WTC11 (cell line): ENCODE measurements at regions not wholly inside any gene's neighbourhood (a gene's known extent, or its start where the extent isn't known, plus 50 kb on each side); places are given as distances from the start of the nearest gene placed in this dataset.

Source experiments
- ATAC-seq: fragments of 200-7000 bp; cut with Tn5 transposase; 2 replicates; pipeline ENCODE4 v1.10.0; 2021; ENCODE audit warnings: mild to moderate bottlenecking, moderate library complexity
- CTCF ChIA-PET: fragments of 300-600 bp; sonication (Branson Sonifier 250); formaldehyde crosslinking; loops from one replicate; lab custom pipeline; 2021; ENCODE audit warnings: antibody characterized with exemption; lab: Charles Lee
- POLR2A ChIA-PET: fragments of 350-600 bp; sonication (Branson Sonifier 250); formaldehyde crosslinking; loops from one replicate; lab custom pipeline; 2021; ENCODE audit warnings: antibody characterized with exemption; lab: Charles Lee
- DNase-seq: peaks from one replicate; pipeline ENCODE4 v3.0.0; 2021; ENCODE audit warnings: low spot score
- H3K27ac Mint-ChIP-seq: 2 replicates; pipeline ENCODE4 v1.8.0; 2021; ENCODE audit warnings: mixed read lengths
- H3K27me3 Mint-ChIP-seq: 2 replicates; pipeline ENCODE4 v1.8.0; 2021; ENCODE audit warnings: low read depth, mild to moderate bottlenecking, moderate library complexity, mixed read lengths
- H3K36me3 Mint-ChIP-seq: 2 replicates; pipeline ENCODE4 v1.8.0; 2021; ENCODE audit warnings: mixed read lengths
- H3K4me1 Mint-ChIP-seq: 2 replicates; pipeline ENCODE4 v1.8.0; 2022; ENCODE audit warnings: mixed read lengths
- H3K4me3 Mint-ChIP-seq: 2 replicates; pipeline ENCODE4 v1.8.0; 2021; ENCODE audit warnings: mild to moderate bottlenecking, moderate library complexity, mixed read lengths
- H3K9me3 Mint-ChIP-seq: 2 replicates; pipeline ENCODE4 v1.8.0; 2021; ENCODE audit warnings: mixed read lengths
- ATF1 ChIP-seq: sonication (generic); formaldehyde crosslinking; IDR thresholded peaks from 2 replicates; pipeline ENCODE4 v1.8.1; 2023; ENCODE audit warnings: mild to moderate bottlenecking, moderate library complexity, missing genetic modification reagents
- ESRRA ChIP-seq: sonication (generic); formaldehyde crosslinking; IDR thresholded peaks from 2 replicates; pipeline ENCODE4 v1.8.1; 2022; ENCODE audit warnings: mild to moderate bottlenecking, missing genetic modification reagents, borderline replicate concordance
- HMGA2 ChIP-seq: fragments of 250-450 bp; sonication (Bioruptor Pico); IDR thresholded peaks from 2 replicates; pipeline ENCODE4 v1.4.0; 2021; ENCODE audit warnings: mild to moderate bottlenecking, moderate library complexity
- IRF2 ChIP-seq: sonication (generic); formaldehyde crosslinking; IDR thresholded peaks from 2 replicates; pipeline ENCODE4 v1.8.0; 2022; ENCODE audit warnings: low read depth, missing genetic modification reagents, borderline replicate concordance
- MXD4 ChIP-seq: fragments of 250-450 bp; sonication (Bioruptor Pico); IDR thresholded peaks from 2 replicates; pipeline ENCODE4 v1.8.0; 2021; ENCODE audit warnings: mild to moderate bottlenecking, moderate library complexity, borderline replicate concordance
- MYBL2 ChIP-seq: sonication (generic); formaldehyde crosslinking; IDR thresholded peaks from 2 replicates; pipeline ENCODE4 v1.8.1; 2023; ENCODE audit warnings: mild to moderate bottlenecking, moderate library complexity, missing genetic modification reagents
- TEAD1 ChIP-seq: sonication (generic); formaldehyde crosslinking; IDR thresholded peaks from 2 replicates; pipeline ENCODE4 v1.8.0; 2022; ENCODE audit warnings: mild to moderate bottlenecking, missing genetic modification reagents
- TEAD4 ChIP-seq: sonication (generic); formaldehyde crosslinking; IDR thresholded peaks from 2 replicates; pipeline ENCODE4 v1.8.0; 2022; ENCODE audit warnings: mild to moderate bottlenecking, missing genetic modification reagents
- ZNF232 ChIP-seq: sonication (generic); formaldehyde crosslinking; IDR thresholded peaks from 2 replicates; pipeline ENCODE4 v1.8.0; 2022; ENCODE audit warnings: mild to moderate bottlenecking, missing genetic modification reagents
- ZNF671 ChIP-seq: fragments of 250-450 bp; sonication (Bioruptor Pico); IDR thresholded peaks from 2 replicates; pipeline ENCODE4 v1.8.0; 2021; ENCODE audit warnings: mild to moderate bottlenecking
- TF ChIP-seq, protein P1 (sequence below): fragments of 200-600 bp; IDR thresholded peaks from 2 replicates; pipeline ENCODE4 v1.8.0; 2022; ENCODE audit warnings: antibody characterized with exemption
- TF ChIP-seq, protein P2 (sequence below): fragments of 250-450 bp; sonication (Bioruptor Pico); IDR thresholded peaks from 2 replicates; pipeline ENCODE4 v1.9.0; 2021; ENCODE audit warnings: moderate library complexity, mild to moderate bottlenecking, inconsistent platforms, borderline replicate concordance
- TF ChIP-seq, protein P3 (sequence below): fragments of 250-450 bp; sonication (Bioruptor Pico); IDR thresholded peaks from 2 replicates; pipeline ENCODE4 v1.9.0; 2021; ENCODE audit warnings: mild to moderate bottlenecking

DNA sequence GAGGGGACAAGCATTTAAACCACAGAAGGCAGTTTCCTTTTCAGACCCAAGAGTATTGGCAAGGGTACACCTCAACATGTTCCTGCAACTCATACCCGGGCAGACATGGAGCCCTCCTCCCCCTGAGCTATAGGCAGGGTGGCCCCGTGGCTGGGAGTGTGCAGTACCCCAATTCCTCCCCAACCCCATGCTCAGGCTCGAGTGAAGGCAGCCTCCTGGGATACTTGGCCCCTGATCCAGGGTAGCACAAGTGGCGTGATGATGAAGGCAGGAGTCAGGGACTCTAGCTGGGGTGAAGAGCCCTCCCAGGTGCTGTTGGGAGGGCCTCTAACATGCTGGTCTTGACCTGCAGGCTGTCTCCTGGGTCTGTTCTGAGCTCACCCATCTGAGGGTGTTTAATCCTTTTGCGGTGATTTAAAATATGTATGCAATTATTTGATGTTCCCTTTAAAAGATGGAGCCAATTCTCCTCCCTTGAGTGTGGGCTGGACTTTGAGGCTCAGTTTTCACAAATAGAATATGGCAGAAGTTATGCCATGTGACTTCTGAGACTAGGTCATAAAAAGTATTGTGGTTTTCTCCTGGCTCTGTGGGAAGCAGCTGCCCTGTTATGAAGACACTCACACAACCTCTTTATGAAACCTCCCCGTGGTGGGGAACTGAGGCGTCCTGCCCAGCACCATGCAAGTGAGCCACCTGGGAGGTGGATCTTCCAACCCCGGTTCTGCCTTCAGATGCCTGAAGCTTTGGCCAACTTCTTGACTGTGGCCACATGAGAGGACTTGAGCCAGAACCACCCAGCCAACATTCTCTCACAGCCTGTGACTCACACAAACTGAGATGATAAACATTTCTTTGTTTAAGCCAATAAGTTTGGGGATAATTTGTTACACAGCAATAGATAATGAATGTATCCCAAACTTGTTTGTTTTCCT is 54.7 kb upstream of the NECTIN1 start:
- Mint-ChIP-seq H3K27me3 (no peaks in the 10 kb centered on the region; the same call in 1 of the 2 replicates), H3K27ac (no peak overlapping the region), H3K9me3 (no peaks in the 10 kb centered on the region), H3K36me3 (no peaks in the 10 kb centered on the region), H3K4me3 (no peak overlapping the region), H3K4me1 (peaks cover 21% of the 10 kb centered on the region)
- CTCF ChIA-PET: interaction anchor here (1.1 to 1.7 kb wide), 2 partner anchors 54 to 445 kb away, joined by 3 to 4 read pairs; no protein-coding TSS in a partner anchor
- DNase-seq (no peak), ATAC-seq (no peak)
- TF ChIP-seq MXD4 (CRISPR knock-in tag) (no peak), IRF2 (CRISPR knock-in tag) (no peak), HMGA2 (CRISPR knock-in tag) (no peak), ZNF232 (CRISPR knock-in tag) (no peak), ATF1 (CRISPR knock-in tag) (no peak)
- TF ChIP-seq, protein P1, sequence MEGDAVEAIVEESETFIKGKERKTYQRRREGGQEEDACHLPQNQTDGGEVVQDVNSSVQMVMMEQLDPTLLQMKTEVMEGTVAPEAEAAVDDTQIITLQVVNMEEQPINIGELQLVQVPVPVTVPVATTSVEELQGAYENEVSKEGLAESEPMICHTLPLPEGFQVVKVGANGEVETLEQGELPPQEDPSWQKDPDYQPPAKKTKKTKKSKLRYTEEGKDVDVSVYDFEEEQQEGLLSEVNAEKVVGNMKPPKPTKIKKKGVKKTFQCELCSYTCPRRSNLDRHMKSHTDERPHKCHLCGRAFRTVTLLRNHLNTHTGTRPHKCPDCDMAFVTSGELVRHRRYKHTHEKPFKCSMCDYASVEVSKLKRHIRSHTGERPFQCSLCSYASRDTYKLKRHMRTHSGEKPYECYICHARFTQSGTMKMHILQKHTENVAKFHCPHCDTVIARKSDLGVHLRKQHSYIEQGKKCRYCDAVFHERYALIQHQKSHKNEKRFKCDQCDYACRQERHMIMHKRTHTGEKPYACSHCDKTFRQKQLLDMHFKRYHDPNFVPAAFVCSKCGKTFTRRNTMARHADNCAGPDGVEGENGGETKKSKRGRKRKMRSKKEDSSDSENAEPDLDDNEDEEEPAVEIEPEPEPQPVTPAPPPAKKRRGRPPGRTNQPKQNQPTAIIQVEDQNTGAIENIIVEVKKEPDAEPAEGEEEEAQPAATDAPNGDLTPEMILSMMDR: no peak
- TF ChIP-seq, protein P2, sequence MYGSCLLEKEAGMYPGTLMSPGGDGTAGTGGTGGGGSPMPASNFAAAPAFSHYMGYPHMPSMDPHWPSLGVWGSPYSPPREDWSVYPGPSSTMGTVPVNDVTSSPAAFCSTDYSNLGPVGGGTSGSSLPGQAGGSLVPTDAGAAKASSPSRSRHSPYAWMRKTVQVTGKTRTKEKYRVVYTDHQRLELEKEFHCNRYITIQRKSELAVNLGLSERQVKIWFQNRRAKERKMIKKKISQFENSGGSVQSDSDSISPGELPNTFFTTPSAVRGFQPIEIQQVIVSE: no peak
- POLR2A ChIA-PET: no interaction called here

DNA sequence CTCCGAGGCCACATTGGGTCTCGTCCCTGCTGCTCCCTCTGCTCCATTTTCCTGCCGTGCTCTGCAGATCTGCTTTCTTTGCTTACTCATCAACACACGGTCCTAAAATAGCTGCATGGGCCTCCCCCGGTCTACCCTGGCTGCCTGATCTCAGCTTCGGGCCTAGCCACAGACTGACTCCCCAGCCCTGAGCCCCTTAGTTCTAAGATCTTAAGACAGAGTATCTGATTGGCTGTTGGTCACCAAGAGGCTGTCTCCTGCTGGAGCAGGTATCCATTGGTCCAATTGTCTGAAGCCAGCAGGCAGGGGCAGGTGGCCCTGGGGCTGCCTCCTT is 53.7 kb upstream of the NECTIN1 start:
- peak; percentile 51 for ATAC-seq
- TF ChIP-seq MYBL2 (CRISPR knock-in tag): no peak
- no peak for TF ChIP-seq TEAD4
- no peak for TF ChIP-seq ESRRA (CRISPR knock-in tag)
- no peak for TF ChIP-seq MXD4 (CRISPR knock-in tag)
- TF ChIP-seq TEAD1 (CRISPR knock-in tag): no peak
- TF ChIP-seq, protein P1: no peak
- TF ChIP-seq, protein P3, sequence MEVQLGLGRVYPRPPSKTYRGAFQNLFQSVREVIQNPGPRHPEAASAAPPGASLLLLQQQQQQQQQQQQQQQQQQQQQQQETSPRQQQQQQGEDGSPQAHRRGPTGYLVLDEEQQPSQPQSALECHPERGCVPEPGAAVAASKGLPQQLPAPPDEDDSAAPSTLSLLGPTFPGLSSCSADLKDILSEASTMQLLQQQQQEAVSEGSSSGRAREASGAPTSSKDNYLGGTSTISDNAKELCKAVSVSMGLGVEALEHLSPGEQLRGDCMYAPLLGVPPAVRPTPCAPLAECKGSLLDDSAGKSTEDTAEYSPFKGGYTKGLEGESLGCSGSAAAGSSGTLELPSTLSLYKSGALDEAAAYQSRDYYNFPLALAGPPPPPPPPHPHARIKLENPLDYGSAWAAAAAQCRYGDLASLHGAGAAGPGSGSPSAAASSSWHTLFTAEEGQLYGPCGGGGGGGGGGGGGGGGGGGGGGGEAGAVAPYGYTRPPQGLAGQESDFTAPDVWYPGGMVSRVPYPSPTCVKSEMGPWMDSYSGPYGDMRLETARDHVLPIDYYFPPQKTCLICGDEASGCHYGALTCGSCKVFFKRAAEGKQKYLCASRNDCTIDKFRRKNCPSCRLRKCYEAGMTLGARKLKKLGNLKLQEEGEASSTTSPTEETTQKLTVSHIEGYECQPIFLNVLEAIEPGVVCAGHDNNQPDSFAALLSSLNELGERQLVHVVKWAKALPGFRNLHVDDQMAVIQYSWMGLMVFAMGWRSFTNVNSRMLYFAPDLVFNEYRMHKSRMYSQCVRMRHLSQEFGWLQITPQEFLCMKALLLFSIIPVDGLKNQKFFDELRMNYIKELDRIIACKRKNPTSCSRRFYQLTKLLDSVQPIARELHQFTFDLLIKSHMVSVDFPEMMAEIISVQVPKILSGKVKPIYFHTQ (CRISPR knock-in tag): no peak
- no peak for TF ChIP-seq ZNF671 (CRISPR knock-in tag)
- ChIA-PET CTCF (interaction anchor here (0.6 to 1.8 kb wide), 5 partner anchors 9 to 444 kb away, joined by 3 to 8 read pairs (median 3); no protein-coding TSS in a partner anchor), POLR2A (no interaction called here)
- H3K27ac Mint-ChIP-seq: no peak overlapping the region
- DNase-seq: no peak
- H3K9me3 Mint-ChIP-seq: no peaks in the 10 kb centered on the region
- H3K27me3 Mint-ChIP-seq: no peaks in the 10 kb centered on the region; the same call in 1 of the 2 replicates
- no peak overlapping the region for H3K4me3 Mint-ChIP-seq
- H3K4me1 Mint-ChIP-seq: peaks cover 17% of the 10 kb centered on the region
- H3K36me3 Mint-ChIP-seq: no peaks in the 10 kb centered on the region
